Immature natural killer cell (primary cell): ENCODE measurements at regions not wholly inside any gene's neighbourhood (a gene's known extent, or its start where the extent isn't known, plus 50 kb on each side); places are given as distances from the start of the nearest gene placed in this dataset.

ENCODE experiments used
- DNase-seq, 3 donors: peaks; one replicate each; pipeline ENCODE4 v3.0.0; 2022; ENCODE audit warnings: mixed read lengths in 1 of 3
- H3K27ac Mint-ChIP-seq, 6 donors: one replicate each; pipeline ENCODE4 v1.8.0; 2020; ENCODE audit warnings: mixed read lengths in 6 of 6, mild to moderate bottlenecking in 5 of 6, inconsistent platforms in 4 of 6, moderate library complexity in 3 of 6
- H3K27me3 Mint-ChIP-seq, 3 donors: one replicate each; pipeline ENCODE4 v1.8.0; 2020 to 2021; ENCODE audit warnings: low read depth in 3 of 3, mild to moderate bottlenecking in 3 of 3, mixed read lengths in 3 of 3, moderate library complexity in 3 of 3, inconsistent platforms in 1 of 3
- H3K36me3 Mint-ChIP-seq, 3 donors: one replicate each; pipeline ENCODE4 v1.8.0; 2020; ENCODE audit warnings: mixed read lengths in 3 of 3, inconsistent platforms in 2 of 3, mild to moderate bottlenecking in 2 of 3
- H3K4me1 Mint-ChIP-seq, 2 donors: one replicate each; pipeline ENCODE4 v1.8.0; 2020; ENCODE audit warnings: inconsistent platforms in 2 of 2, mild to moderate bottlenecking in 2 of 2, mixed read lengths in 2 of 2, moderate library complexity in 1 of 2
- H3K4me3 Mint-ChIP-seq, 5 donors: one replicate each; pipeline ENCODE4 v1.8.0; 2020; ENCODE audit warnings: mild to moderate bottlenecking in 5 of 5, mixed read lengths in 5 of 5, inconsistent platforms in 3 of 5, moderate library complexity in 3 of 5
- H3K9me3 Mint-ChIP-seq, 6 donors: one replicate each; pipeline ENCODE4 v1.8.0; 2020; ENCODE audit warnings: mild to moderate bottlenecking in 6 of 6, mixed read lengths in 6 of 6, inconsistent platforms in 4 of 6, moderate library complexity in 3 of 6

DNA sequence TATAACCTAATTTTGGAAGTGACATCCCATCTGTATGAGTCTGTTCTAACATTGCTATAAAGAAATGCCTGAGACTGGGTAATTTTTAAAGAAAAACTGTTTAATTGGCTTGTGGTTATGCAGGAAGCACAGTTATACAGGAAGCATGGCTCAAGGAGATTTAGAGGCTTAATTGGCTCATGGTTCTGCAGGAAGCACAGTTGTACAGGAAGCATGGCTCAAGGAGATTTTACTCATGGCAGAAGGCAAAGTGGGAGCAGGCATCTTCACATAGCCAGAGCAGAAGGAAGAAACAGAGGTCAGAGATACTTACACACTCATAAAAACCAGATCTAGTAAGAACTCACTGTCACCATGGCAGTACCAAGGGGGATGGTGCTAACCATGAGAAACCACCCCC is 193.1 kb upstream of the ADAMTS9 start:
- Mint-ChIP-seq H3K27me3 (peaks cover 0 to 2% (median 2%) of the 10 kb centered on the region in 3 donors), H3K4me3 (no peak overlapping the region), H3K9me3 (peaks cover 1 to 26% (median 9%) of the 10 kb centered on the region in 6 donors), H3K36me3 (no peaks in the 10 kb centered on the region), H3K27ac (no peak overlapping the region), H3K4me1 (no peaks in the 10 kb centered on the region)
- no peak for DNase-seq

DNA sequence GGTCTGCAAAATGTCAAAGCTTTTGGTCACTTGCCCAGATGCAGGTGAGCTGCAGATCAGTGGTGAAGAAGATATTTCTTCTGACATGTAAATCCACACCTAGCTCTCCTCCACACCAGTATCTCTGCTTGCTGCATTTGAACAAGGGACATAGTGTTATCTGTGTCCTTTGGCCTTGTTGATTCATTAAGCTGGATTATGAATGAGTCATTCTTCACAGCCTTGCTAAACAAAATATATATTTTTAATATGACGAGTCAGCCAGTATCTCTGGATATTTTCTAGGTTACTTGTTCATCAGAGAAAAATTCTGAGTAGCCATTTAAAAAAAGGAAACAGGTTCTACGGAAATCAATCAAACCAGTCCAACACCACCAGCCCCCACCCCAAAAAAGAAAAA is 190.6 kb upstream of the ADAMTS9 start:
- no peak overlapping the region for H3K27ac Mint-ChIP-seq
- H3K4me1 Mint-ChIP-seq = no peaks in the 10 kb centered on the region
- no peaks in the 10 kb centered on the region for H3K36me3 Mint-ChIP-seq
- no peak overlapping the region for H3K4me3 Mint-ChIP-seq
- peaks cover 1 to 24% (median 11%) of the 10 kb centered on the region in 6 donors for H3K9me3 Mint-ChIP-seq
- DNase-seq = no peak
- peaks cover 0 to 2% (median 2%) of the 10 kb centered on the region in 3 donors for H3K27me3 Mint-ChIP-seq

DNA sequence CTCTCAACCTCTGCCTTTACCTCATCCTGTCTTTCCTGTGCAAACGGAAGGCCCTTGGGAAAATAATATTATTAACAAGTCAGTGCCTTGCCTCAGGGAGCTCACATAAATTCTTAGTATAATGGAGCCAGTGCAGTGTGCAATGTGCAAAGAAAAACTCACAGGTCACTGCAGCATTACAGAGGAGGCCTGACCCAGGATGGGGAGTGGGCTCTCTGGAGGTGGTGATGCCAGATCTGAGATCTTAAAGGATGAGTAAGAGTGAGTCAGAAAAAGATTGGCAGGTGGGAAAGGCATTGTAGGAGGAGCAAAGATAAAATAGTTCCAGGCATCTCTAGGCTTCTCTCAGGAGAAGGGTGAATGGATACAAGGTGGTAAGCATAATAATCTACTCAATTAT is 185.6 kb upstream of the ADAMTS9 start:
- Mint-ChIP-seq H3K4me3 (no peak overlapping the region), H3K4me1 (no peaks in the 10 kb centered on the region), H3K36me3 (no peaks in the 10 kb centered on the region), H3K27ac (no peak overlapping the region), H3K27me3 (peaks cover 0 to 2% (median 0%) of the 10 kb centered on the region in 3 donors), H3K9me3 (peaks cover 0 to 11% (median 6%) of the 10 kb centered on the region in 6 donors)
- DNase-seq = no peak

DNA sequence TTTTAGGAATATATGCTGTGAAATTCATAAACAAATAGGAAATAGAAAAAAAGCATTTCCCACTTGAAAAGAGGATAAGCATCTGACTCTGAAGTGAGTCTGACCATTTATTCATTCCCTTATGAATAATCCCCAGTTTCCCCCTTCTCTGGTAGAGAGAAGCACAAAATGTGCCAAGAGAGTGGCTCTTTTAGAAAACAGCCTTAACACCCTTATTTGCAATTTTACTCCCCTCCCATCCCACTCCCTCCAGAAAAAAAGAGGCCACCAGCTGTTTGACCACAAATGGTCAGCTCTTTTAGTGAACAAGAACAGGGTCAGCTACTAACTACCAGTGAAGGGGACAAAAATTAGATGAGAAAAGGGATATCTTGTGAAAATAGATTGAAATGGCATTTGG is 184.5 kb upstream of the ADAMTS9 start:
- Mint-ChIP-seq H3K9me3 (peaks cover 0 to 13% (median 6%) of the 10 kb centered on the region in 6 donors), H3K36me3 (no peaks in the 10 kb centered on the region), H3K4me1 (no peaks in the 10 kb centered on the region), H3K4me3 (no peak overlapping the region), H3K27ac (no peak overlapping the region), H3K27me3 (peaks cover 0 to 2% (median 0%) of the 10 kb centered on the region in 3 donors)
- DNase-seq = no peak

DNA sequence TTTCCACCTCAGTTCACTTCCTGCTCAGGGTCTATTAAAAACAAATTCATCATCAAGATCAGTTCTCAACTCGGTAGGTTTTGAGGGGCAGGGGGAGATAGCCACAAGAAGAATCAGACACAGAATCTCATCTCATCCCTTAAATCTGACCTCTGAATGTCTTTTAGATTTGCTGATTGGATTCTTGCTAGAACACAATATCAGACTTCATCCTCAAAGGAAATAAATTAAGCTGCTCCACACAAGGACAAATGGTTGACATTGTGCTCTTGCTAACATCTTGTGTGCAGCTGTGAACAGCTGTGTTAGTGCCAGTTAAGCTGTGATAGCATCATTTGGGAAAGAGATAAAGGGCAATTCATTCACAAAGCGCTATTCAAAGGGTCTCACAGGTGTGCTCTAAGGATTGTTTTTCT is 184.0 kb upstream of the ADAMTS9 start:
- Mint-ChIP-seq H3K36me3 (no peaks in the 10 kb centered on the region), H3K27ac (no peak overlapping the region), H3K4me3 (no peak overlapping the region), H3K4me1 (no peaks in the 10 kb centered on the region), H3K9me3 (peaks cover 0 to 13% (median 7%) of the 10 kb centered on the region in 6 donors), H3K27me3 (peaks cover 0 to 2% (median 0%) of the 10 kb centered on the region in 3 donors)
- DNase-seq = no peak

DNA sequence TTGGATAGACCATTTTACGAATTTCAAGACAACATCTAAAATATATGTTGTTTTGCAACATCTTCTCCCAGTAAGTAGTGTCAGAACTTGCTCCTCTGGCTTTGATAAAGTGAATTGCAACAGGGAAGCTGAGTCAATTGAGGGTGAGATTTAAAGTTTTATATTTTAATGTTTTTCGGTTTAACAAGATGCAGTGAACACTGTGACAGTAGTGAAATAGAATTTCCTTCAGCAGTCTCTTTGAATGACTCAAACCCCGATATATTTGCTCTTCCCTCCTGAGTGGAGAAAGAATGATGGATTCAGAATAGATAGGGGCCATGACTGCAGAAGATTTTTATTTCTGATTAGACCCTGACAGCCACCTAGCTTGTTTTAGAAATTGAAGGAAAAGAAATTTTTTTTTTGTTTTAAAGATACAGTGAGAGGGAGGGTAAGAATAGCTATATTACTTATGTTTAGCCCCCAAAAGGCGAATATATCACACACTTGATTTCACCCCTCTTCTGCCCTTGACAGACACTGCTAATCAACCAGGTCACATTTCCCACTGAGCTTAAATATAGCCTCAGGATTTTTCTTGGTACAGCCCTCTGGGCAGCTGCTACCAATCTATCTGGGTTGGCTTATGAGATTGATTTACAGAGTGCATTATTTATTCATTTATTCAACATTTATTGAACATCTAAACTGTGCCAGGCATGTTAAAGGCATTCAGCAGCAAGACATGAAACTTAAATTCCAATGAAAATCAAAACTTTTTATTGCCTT is 183.3 kb upstream of the ADAMTS9 start:
- peaks cover 0 to 2% (median 0%) of the 10 kb centered on the region in 3 donors for H3K36me3 Mint-ChIP-seq
- no peak for DNase-seq
- peaks cover 0 to 2% (median 0%) of the 10 kb centered on the region in 3 donors for H3K27me3 Mint-ChIP-seq
- H3K4me1 Mint-ChIP-seq = no peaks in the 10 kb centered on the region
- H3K27ac Mint-ChIP-seq = no peak overlapping the region
- peaks cover 0 to 16% (median 7%) of the 10 kb centered on the region in 6 donors for H3K9me3 Mint-ChIP-seq
- no peak overlapping the region for H3K4me3 Mint-ChIP-seq

DNA sequence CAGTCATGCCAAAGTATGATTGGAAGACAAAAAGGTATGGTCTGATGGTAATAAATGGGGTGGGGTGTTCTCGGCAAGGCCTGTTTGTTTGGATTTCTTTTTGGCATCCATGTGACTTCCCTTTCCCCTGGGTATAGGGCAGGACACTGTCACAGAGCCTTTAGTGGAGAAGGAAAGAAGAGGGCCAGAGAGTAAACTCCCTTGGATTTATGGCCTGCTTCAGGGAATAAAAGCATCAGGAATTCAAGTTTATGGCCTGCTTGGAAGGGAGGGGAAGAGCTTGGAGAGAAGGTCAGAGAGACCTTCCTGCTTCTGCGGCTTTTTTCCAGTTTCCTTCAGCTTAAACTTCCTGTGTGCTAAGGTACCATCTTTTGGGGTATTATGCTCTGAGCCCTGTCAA is 179.4 kb upstream of the ADAMTS9 start:
- no peak overlapping the region for H3K4me3 Mint-ChIP-seq

DNA sequence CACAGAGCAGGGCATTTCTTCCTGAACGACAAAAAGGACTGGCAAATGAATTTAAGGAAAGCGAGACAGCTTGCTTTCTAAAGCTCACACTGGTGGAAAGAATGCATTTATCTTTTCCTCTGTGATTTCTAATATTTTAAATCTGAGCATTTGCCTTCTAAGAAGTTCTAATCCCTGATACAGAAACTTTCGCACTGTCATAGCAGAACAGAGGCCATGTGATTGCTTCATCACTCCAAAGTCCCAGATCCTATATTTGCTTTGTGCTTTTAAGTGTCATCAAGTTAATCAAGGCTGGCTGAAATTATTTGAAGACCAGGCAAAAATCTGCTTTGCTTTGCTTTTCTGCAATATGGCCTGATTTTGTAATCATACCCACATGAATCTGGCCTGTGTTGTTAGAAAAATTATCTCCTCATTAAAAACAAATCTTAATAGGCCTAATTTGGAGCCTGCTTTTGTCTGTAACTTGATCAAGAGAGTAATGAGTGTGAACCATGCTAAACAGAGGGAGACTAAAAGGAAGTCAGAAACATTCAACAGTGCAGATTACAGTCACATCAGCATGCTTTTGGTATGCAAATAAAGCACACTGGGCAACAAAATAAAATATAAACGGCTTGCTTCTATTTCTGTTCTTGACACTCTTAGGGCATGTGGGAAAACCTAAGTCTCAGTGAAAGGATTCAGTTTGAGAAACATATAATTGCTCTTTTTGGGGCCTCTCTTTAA is 178.2 kb upstream of the ADAMTS9 start:
- no peak for DNase-seq
- H3K4me3 Mint-ChIP-seq = no peak overlapping the region
- no peak overlapping the region for H3K27ac Mint-ChIP-seq
- H3K4me1 Mint-ChIP-seq = peaks cover under 1 to 5% of the 10 kb centered on the region in 2 donors
- H3K9me3 Mint-ChIP-seq = peaks cover 0 to 34% (median 8%) of the 10 kb centered on the region in 6 donors
- peaks cover 0 to 8% (median 3%) of the 10 kb centered on the region in 3 donors for H3K36me3 Mint-ChIP-seq
- peaks cover 0 to 2% (median 0%) of the 10 kb centered on the region in 3 donors for H3K27me3 Mint-ChIP-seq

More for the DNA sequence above, 179.4 kb upstream of the ADAMTS9 start:
- no peak overlapping the region for H3K27ac Mint-ChIP-seq
- peaks cover 0 to 2% of the 10 kb centered on the region in 2 donors for H3K4me1 Mint-ChIP-seq
- DNase-seq = no peak
- peaks cover 0 to 2% (median 0%) of the 10 kb centered on the region in 3 donors for H3K27me3 Mint-ChIP-seq
- H3K36me3 Mint-ChIP-seq = peaks cover 0 to 4% (median 3%) of the 10 kb centered on the region in 3 donors
- peaks cover 0 to 29% (median 8%) of the 10 kb centered on the region in 6 donors for H3K9me3 Mint-ChIP-seq

DNA sequence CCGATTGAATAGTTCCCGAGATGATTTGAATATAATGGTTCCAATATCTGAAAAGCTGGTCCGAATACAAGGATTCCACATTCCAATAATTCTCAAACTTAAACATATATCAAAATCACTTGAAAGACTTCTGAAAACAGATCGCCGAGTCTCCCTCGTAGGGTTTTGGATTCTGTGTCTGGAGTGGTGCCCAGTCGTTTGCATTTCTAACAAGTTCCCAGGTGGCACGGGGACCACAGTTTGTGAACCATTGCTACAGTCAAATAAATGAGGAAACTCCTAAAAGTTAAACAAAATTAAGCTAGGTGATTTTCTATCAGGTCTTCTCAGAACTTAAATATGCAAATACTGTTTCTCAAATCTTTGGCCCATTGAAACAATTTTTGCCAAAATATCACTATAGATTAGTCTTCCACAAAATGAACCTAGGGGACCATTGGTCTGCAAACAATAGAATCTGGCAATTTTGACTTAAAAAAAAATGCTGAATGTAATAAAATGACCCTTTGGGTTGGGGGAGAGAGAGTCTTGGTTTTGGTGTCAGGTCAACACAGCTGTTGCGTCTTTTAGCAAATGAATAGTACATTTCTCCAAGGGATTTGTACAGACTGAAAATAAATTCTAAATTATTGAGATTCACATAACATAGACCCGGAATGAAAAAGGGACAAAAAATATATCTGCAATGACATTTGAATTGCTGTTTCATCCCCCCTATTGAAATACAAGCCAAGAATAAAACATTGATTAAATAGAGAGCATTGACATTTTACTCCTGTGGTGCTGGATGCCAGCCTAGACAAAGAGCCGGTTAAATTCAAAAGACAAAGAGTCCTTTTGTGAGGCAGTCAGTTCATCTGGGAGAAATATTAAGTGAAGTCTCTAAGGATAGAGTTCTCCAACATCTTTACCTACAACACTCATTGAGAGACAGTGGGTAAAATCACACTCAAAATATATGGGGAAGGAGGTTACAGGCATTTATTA is 175.7 kb upstream of the ADAMTS9 start:
- Mint-ChIP-seq H3K4me3 (no peak overlapping the region), H3K36me3 (peaks cover 0 to 8% (median 3%) of the 10 kb centered on the region in 3 donors), H3K9me3 (peaks cover 0 to 30% (median 6%) of the 10 kb centered on the region in 6 donors), H3K27me3 (peaks cover 0 to 2% (median 0%) of the 10 kb centered on the region in 3 donors), H3K27ac (no peak overlapping the region), H3K4me1 (peaks cover 26% of the 10 kb centered on the region in 2 donors)
- no peak for DNase-seq

DNA sequence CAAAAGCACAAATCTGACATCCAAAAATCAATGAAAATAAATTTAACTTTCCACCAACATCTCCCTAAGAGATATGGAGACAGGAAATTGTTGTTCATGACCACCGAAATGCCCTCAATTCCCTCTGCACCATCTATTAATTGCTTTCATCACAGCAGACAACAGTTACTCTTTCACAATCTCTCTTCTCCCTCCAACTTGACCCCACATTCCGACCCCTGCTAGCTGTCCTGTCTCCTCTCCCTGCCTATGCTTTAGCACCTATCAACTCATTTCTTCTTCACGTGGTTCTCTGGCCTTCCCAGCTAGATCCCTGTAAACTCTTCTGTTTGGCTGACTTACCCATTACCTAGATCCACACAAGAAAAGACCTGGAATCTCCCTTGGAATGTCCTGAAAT is 173.9 kb upstream of the ADAMTS9 start:
- H3K9me3 Mint-ChIP-seq = peaks cover 0 to 27% (median 4%) of the 10 kb centered on the region in 6 donors
- H3K27me3 Mint-ChIP-seq = peaks cover 0 to 2% (median 0%) of the 10 kb centered on the region in 3 donors
- DNase-seq = no peak
- peaks cover 0 to 8% (median 3%) of the 10 kb centered on the region in 3 donors for H3K36me3 Mint-ChIP-seq
- H3K4me1 Mint-ChIP-seq = peaks cover 29 to 30% of the 10 kb centered on the region in 2 donors
- no peak overlapping the region for H3K27ac Mint-ChIP-seq
- peak overlapping the region in 1 of 5 donors; percentile 19 for H3K4me3 Mint-ChIP-seq

DNA sequence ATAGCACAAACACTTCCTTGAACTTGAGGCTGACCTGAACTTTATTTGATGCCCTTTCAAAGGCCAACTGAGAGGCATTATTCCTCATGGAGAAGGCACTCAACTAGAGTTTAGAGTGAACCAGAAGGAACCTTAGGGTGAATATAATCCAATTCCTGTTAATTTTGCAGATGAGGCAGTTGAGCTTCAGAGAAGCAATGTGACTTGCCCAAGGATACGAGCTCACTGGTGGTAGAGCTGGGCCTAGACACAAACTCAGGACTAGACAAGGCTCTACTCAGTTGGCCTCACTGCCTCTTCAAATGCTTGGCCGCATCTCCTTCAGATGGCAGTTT is 172.7 kb upstream of the ADAMTS9 start:
- H3K4me3 Mint-ChIP-seq = peak overlapping the region in 1 of 5 donors; percentile 19
- peaks cover 29 to 30% of the 10 kb centered on the region in 2 donors for H3K4me1 Mint-ChIP-seq
- no peak for DNase-seq
- peaks cover 0 to 8% (median 0%) of the 10 kb centered on the region in 3 donors for H3K36me3 Mint-ChIP-seq
- peak overlapping the region in 2 of 6 donors; percentile 7 to 17 for H3K27ac Mint-ChIP-seq
- H3K9me3 Mint-ChIP-seq = peaks cover 0 to 21% (median 4%) of the 10 kb centered on the region in 6 donors
- H3K27me3 Mint-ChIP-seq = peaks cover 0 to 2% (median 0%) of the 10 kb centered on the region in 3 donors

DNA sequence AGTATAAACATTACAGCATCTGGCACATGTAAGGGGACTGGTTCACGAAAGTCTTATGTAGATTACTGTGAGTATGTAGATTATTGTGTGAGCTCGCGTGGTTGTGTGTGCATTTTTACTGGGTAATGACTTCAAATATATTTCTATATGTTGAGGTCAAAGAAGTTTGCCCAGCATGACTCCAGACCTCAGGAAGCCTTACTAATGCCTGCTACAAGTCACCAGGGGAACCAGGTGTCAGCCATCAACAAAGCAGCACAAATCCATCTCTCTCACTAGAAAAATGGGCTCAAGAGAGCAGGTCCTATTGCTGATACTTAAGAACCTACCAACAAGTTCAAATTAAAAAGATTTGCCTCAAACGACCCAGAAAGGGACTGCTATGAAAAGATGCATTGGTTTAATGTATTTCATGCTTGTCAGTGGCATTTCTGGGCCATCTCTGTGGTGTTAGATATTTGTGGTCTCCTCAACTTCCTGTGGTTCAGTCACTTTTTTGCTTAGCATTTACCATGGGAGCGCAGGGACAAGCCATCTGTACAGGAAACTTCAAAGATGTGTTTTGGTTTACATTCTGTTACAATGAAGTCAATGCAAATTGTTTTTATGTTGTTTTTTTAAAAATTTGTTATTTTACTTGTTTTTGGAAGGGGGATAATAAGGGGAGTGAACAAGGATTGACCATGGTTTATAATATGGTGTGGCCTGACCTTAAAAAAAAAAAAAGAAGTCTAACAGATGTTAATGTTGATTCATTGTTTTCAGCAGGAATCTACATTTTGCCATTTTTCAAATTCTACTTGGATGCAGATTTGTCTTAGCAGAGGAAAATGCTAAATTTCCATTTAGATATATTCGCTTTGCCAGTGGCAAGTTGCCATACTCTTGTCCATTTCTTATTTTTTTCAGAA is 172.1 kb upstream of the ADAMTS9 start:
- Mint-ChIP-seq H3K36me3 (peaks cover 0 to 8% (median 0%) of the 10 kb centered on the region in 3 donors), H3K4me1 (peaks cover 29 to 30% of the 10 kb centered on the region in 2 donors), H3K27me3 (no peaks in the 10 kb centered on the region), H3K4me3 (peak overlapping the region in 4 of 5 donors; percentile 3 to 77 (median 39)), H3K9me3 (peaks cover 0 to 21% (median 4%) of the 10 kb centered on the region in 6 donors), H3K27ac (peak overlapping the region in 1 of 6 donors; percentile 7)
- DNase-seq = peak in 2 of 3 donors; percentile 7 to 16
